WI38 (cell line): ENCODE measurements at regions not wholly inside any gene's neighbourhood (a gene's known extent, or its start where the extent isn't known, plus 50 kb on each side); places are given as distances from the start of the nearest gene placed in this dataset.

Experiments
- H3K4me3 ChIP-seq: 2 replicates; pipeline ENCODE4 v1.5.1; 2011; ENCODE audit warnings: low read depth, mild to moderate bottlenecking, control low read depth, low read length
- CTCF ChIP-seq: IDR thresholded peaks from 2 replicates; pipeline ENCODE4 v1.5.1; 2012; ENCODE audit warnings: low read depth, mild to moderate bottlenecking, control low read depth, low read length

GRCh38 chr11:19573666-19574065 lies 139.0 kb upstream of the NAV2 start:
- TF ChIP-seq CTCF: no peak
- H3K4me3 ChIP-seq: no peak overlapping the region

GRCh38 chr11:19571906-19572305 lies 140.7 kb upstream of the NAV2 start:
- no peak overlapping the region for H3K4me3 ChIP-seq
- TF ChIP-seq CTCF: no peak

GRCh38 chr11:19570889-19571288 lies 141.7 kb upstream of the NAV2 start:
- no peak for TF ChIP-seq CTCF
- no peak overlapping the region for H3K4me3 ChIP-seq

- H3K4me3 ChIP-seq: no peak overlapping the region
- no peak for TF ChIP-seq CTCF
These were observed 144.6 kb upstream of the NAV2 start for GRCh38 chr11:19567996-19568395.

- no peak overlapping the region for H3K4me3 ChIP-seq
- no peak for TF ChIP-seq CTCF
These were observed 145.9 kb upstream of the NAV2 start for GRCh38 chr11:19566583-19567379.

- TF ChIP-seq CTCF: no peak
- no peak overlapping the region for H3K4me3 ChIP-seq
These were observed 147.0 kb upstream of the NAV2 start for GRCh38 chr11:19565639-19566038.

GRCh38 chr11:19562156-19562555 lies 150.5 kb upstream of the NAV2 start:
- no peak overlapping the region for H3K4me3 ChIP-seq
- TF ChIP-seq CTCF: no peak
